ENCODE measurements at regions not wholly inside any gene's neighbourhood (a gene's known extent, or its start where the extent isn't known, plus 50 kb on each side); places are given as distances from the start of the nearest gene placed in this dataset.

- Histone ChIP-seq H3K4me3 (no peak overlapping the region), H3K27ac (no peak overlapping the region), H3K4me2 (no peak overlapping the region), H3K9me3 (no peaks in the 10 kb centered on the region), H3K4me1 (no peaks in the 10 kb centered on the region)
- TF ChIP-seq EHMT2 (IDR thresholded peaks at IDR 0.05; ENCODE audit: low read depth) (no peak), PBX3 (IDR thresholded peaks at IDR 0.05) (no peak), CEBPB (IDR thresholded peaks at IDR 0.05) (no peak), REST (IDR thresholded peaks at IDR 0.05) (no peak), KDM5A (IDR thresholded peaks at IDR 0.05) (no peak)
- CTCF ChIA-PET = no interaction called here
- DNase-seq (ENCODE audit: low read depth in 1 of 2, low spot score in 1 of 2) (no peak), FAIRE-seq (no peak), ATAC-seq (no peak)
- POLR2A ChIA-PET = no interaction called here
- 54% methylated on average over 1 of the region's 1 CpG for WGBS (ENCODE audit: missing lambda C conversion rate)
These were observed 110.8 kb downstream of the MATN1 start for GRCh38 chr1:30612536-30613065.

GRCh38 chr1:30611741-30612309, 111.6 kb downstream of the MATN1 start:
- Histone ChIP-seq H3K4me2 (no peak overlapping the region), H3K4me3 (no peak overlapping the region), H3K27ac (no peak overlapping the region), H3K4me1 (no peaks in the 10 kb centered on the region), H3K9me3 (no peaks in the 10 kb centered on the region)
- FAIRE-seq (no peak), ATAC-seq (no peak), DNase-seq (ENCODE audit: low read depth in 1 of 2, low spot score in 1 of 2) (no peak)
- POLR2A ChIA-PET = no interaction called here
- TF ChIP-seq REST (IDR thresholded peaks at IDR 0.05) (peak; percentile 79), JUNB (IDR thresholded peaks at IDR 0.05) (no peak)
- WGBS (ENCODE audit: missing lambda C conversion rate) = 11% methylated on average over 3 of the region's 5 CpGs
- CTCF ChIA-PET = no interaction called here

- Histone ChIP-seq H3K27ac (no peak overlapping the region), H3K4me1 (no peaks in the 10 kb centered on the region), H3K4me3 (no peak overlapping the region), H3K9me3 (no peaks in the 10 kb centered on the region), H3K4me2 (no peak overlapping the region)
- ChIA-PET CTCF (no interaction called here), POLR2A (no interaction called here)
- DNase-seq (ENCODE audit: low read depth in 1 of 2, low spot score in 1 of 2) (no peak), FAIRE-seq (no peak), ATAC-seq (no peak)
- TF ChIP-seq FOXS1 (CRISPR knock-in tag; IDR thresholded peaks at IDR 0.05) (no peak), NPAS2 (CRISPR knock-in tag; IDR thresholded peaks at IDR 0.05; ENCODE audit: borderline replicate concordance) (no peak), CTCF (IDR thresholded peaks at IDR 0.05) (no peak)
These were observed 112.5 kb downstream of the MATN1 start for GRCh38 chr1:30610917-30611316.
